Fibroblast of lung (primary cell): ENCODE measurements at regions not wholly inside any gene's neighbourhood (a gene's known extent, or its start where the extent isn't known, plus 50 kb on each side); places are given as distances from the start of the nearest gene placed in this dataset.

Experiments
- DNase-seq, 2 donors: peaks; one replicate each; pipeline versions ENCODE4 v3.0.0 to v3.0.0-alpha.2; 2010; ENCODE audit warnings: low read depth in 2 of 2
- H2AFZ ChIP-seq: 2 replicates; pipeline ENCODE4 v1.5.1; 2012; ENCODE audit warnings: low read length, control low read depth, inconsistent platforms
- H3K27ac ChIP-seq: 2 replicates; pipeline ENCODE4 v1.5.1; 2011; ENCODE audit warnings: low read length, control low read depth; ENCODE audit not compliant: insufficient read depth
- H3K27me3 ChIP-seq: 2 replicates; pipeline ENCODE4 v1.5.1; 2011; ENCODE audit warnings: mild to moderate bottlenecking, low read length; ENCODE audit not compliant: control insufficient read depth, insufficient read depth
- H3K36me3 ChIP-seq: 2 replicates; pipeline ENCODE4 v1.5.1; 2011; ENCODE audit warnings: low read length; ENCODE audit not compliant: control insufficient read depth, insufficient read depth
- H3K4me1 ChIP-seq: 2 replicates; pipeline ENCODE4 v1.5.1; 2011; ENCODE audit warnings: low read length; ENCODE audit not compliant: control insufficient read depth, insufficient read depth; ENCODE audit errors: extremely low read depth
- H3K4me2 ChIP-seq: 2 replicates; pipeline ENCODE4 v1.5.1; 2011; ENCODE audit warnings: low read length, control low read depth; ENCODE audit not compliant: insufficient read depth; ENCODE audit errors: extremely low read depth
- H3K4me3 ChIP-seq, 4 experiments: fragments of 200-600 bp in 1 of 4; sonication (generic) in 1 of 4; replicated peaks in 1 of 4; 2 replicates each; pipeline ENCODE4 v1.5.1; 2011 to 2016; ENCODE audit warnings: low read length in 4 of 4, low read depth in 3 of 4, mild to moderate bottlenecking in 3 of 4, control low read depth in 2 of 4, inconsistent platforms in 1 of 4, mixed read lengths in 1 of 4; ENCODE audit not compliant: insufficient read depth in 1 of 4; ENCODE audit errors: control extremely low read depth in 1 of 4
- H3K79me2 ChIP-seq: 2 replicates; pipeline ENCODE4 v1.5.1; 2012; ENCODE audit warnings: mild to moderate bottlenecking, low read length, inconsistent platforms; ENCODE audit not compliant: control insufficient read depth, insufficient read depth
- H3K9ac ChIP-seq: 2 replicates; pipeline ENCODE4 v1.5.1; 2011; ENCODE audit warnings: mild to moderate bottlenecking, low read length, control low read depth; ENCODE audit not compliant: insufficient read depth
- H3K9me3 ChIP-seq: 2 replicates; pipeline ENCODE4 v1.5.1; 2012; ENCODE audit warnings: low read depth, low read length; ENCODE audit not compliant: control insufficient read depth, insufficient read depth
- H4K20me1 ChIP-seq: 2 replicates; pipeline ENCODE4 v1.5.1; 2011; ENCODE audit warnings: low read length; ENCODE audit not compliant: control insufficient read depth, insufficient read depth; ENCODE audit errors: extremely low read depth
- CTCF ChIP-seq, 2 donors: IDR thresholded peaks in 1 of 2; conservative IDR thresholded peaks in 1 of 2; 1 replicate in 1 of 2; 2 replicates in 1 of 2; pipeline ENCODE4 v1.5.1; 2011 to 2012; ENCODE audit warnings: low read length in 2 of 2, control low read depth in 1 of 2, inconsistent platforms in 1 of 2, low read depth in 1 of 2, mild to moderate bottlenecking in 1 of 2
- EZH2 ChIP-seq: IDR thresholded peaks from 2 replicates; pipeline ENCODE4 v1.5.1; 2012; ENCODE audit warnings: low read length, control low read depth, mild to moderate bottlenecking; ENCODE audit errors: missing control alignments

GRCh38 chr10:60627778-60628748 is 150.2 kb upstream of the CDK1 start:
- no peak for DNase-seq
- Histone ChIP-seq H2AFZ (no peak overlapping the region), H4K20me1 (no peaks in the 10 kb centered on the region), H3K36me3 (no peaks in the 10 kb centered on the region), H3K27ac (no peak overlapping the region), H3K9me3 (no peaks in the 10 kb centered on the region), H3K4me1 (no peaks in the 10 kb centered on the region), H3K9ac (no peak overlapping the region), H3K79me2 (no peaks in the 10 kb centered on the region), H3K4me2 (no peak overlapping the region), H3K27me3 (no peaks in the 10 kb centered on the region), H3K4me3 (no peak overlapping the region)
- no peak for TF ChIP-seq EZH2
- no peak for TF ChIP-seq CTCF (conservative IDR thresholded peaks at IDR 0.05 in 1 of 2, IDR thresholded peaks at IDR 0.05 in 1 of 2; ENCODE audit: low read depth in 1 of 2, low read length in 2 of 2)

- no peak for DNase-seq
- TF ChIP-seq CTCF (conservative IDR thresholded peaks at IDR 0.05 in 1 of 2, IDR thresholded peaks at IDR 0.05 in 1 of 2; ENCODE audit: low read depth in 1 of 2, low read length in 2 of 2) (no peak), EZH2 (no peak)
- Histone ChIP-seq H3K9me3 (no peaks in the 10 kb centered on the region), H3K27ac (no peak overlapping the region), H3K4me2 (no peak overlapping the region), H3K27me3 (no peaks in the 10 kb centered on the region), H3K79me2 (no peaks in the 10 kb centered on the region), H2AFZ (no peak overlapping the region), H3K9ac (no peak overlapping the region), H3K36me3 (no peaks in the 10 kb centered on the region), H3K4me3 (no peak overlapping the region), H4K20me1 (no peaks in the 10 kb centered on the region), H3K4me1 (no peaks in the 10 kb centered on the region)
These were observed 152.2 kb upstream of the CDK1 start for GRCh38 chr10:60626037-60626436.

- no peak overlapping the region for H3K4me2 ChIP-seq
- H4K20me1 ChIP-seq: no peaks in the 10 kb centered on the region
- H2AFZ ChIP-seq: no peak overlapping the region
- no peaks in the 10 kb centered on the region for H3K36me3 ChIP-seq
- H3K9ac ChIP-seq: no peak overlapping the region
- no peaks in the 10 kb centered on the region for H3K27me3 ChIP-seq
- no peaks in the 10 kb centered on the region for H3K79me2 ChIP-seq
- no peaks in the 10 kb centered on the region for H3K4me1 ChIP-seq
- TF ChIP-seq CTCF (conservative IDR thresholded peaks at IDR 0.05 in 1 of 2, IDR thresholded peaks at IDR 0.05 in 1 of 2; ENCODE audit: low read depth in 1 of 2, low read length in 2 of 2): no peak
- no peak for TF ChIP-seq EZH2
- H3K4me3 ChIP-seq: no peak overlapping the region
- H3K27ac ChIP-seq: no peak overlapping the region
- DNase-seq: no peak
- H3K9me3 ChIP-seq: no peaks in the 10 kb centered on the region
These were observed 154.7 kb upstream of the CDK1 start for GRCh38 chr10:60623627-60624026.
